ENCODE measurements at regions not wholly inside any gene's neighbourhood (a gene's known extent, or its start where the extent isn't known, plus 50 kb on each side); places are given as distances from the start of the nearest gene placed in this dataset.

DNA sequence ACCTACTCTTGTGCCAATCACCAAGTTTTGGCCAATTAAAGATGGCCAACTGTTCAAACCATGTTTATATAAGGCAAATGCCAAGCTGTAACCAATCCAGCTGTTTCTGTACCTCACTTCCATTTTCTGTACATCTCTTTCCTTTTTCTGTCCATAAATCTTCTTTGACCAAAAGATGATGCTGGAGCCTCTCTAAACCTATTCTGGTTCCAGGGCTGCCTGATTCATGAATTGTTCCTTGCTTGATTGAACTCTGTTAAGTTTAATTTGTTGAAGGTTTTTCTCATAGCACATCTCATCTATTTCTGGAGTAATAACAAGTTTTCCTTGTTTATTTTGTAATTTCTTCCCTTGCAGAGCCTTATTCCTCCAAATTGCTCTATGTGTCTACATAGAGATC, 115.3 kb upstream of the SMAD3 start:
- DNase-seq, result no peak

- DNase-seq, result no peak
Measured at GRCh38 chr15:66951531-66952320, 113.7 kb upstream of the SMAD3 start.

DNA sequence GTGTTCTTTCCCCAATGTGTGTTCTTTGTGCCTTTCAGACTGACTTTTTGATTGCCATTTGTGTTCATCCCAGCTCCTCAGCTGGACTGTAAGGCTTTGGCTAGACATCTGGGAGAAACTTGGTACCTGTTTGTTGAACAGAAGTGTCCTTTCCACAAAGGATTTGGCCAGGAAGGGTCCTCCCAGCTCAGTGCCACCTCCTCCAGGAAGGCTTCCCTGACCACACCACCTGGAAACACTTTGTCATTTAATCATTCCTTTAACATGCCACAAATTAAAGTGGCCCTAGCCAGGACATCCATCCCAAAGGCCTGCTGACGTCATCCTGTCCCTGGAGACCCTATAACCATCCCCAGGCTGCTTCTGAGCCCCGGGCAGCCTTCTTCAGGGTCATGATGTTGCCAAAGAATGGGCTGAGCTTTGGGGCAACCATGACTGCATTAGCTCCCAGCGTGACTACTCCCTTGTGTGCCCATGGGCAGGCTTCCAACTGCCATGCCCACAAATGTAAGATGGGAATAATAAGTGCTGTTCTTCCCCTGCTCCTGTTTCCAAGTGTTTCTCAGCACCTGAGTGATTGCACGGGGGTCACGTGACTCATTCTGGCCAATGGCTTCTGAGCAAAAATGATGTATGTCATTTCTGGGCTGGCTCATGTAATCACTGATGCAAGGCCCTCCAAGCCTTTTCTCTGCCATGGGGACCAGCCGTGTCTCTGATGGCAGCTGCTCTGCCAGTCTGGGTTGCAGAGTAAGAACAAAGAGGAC, 112.5 kb upstream of the SMAD3 start:
- DNase-seq, result no peak

GRCh38 chr15:66953523-66954229, 111.7 kb upstream of the SMAD3 start:
- no peak for DNase-seq

- DNase-seq, result no peak
Measured at GRCh38 chr15:66954601-66955000, 110.8 kb upstream of the SMAD3 start.

- peak; percentile 24 for DNase-seq
Measured at GRCh38 chr15:66955001-66955516, 110.3 kb upstream of the SMAD3 start.

- DNase-seq, result peak; percentile 90
Measured at GRCh38 chr15:66955871-66956585, 109.4 kb upstream of the SMAD3 start.

GRCh38 chr15:66956672-66957430, 108.6 kb upstream of the SMAD3 start:
- no peak for DNase-seq

GRCh38 chr15:66957431-66957720, 108.0 kb upstream of the SMAD3 start:
- DNase-seq, result no peak

DNA sequence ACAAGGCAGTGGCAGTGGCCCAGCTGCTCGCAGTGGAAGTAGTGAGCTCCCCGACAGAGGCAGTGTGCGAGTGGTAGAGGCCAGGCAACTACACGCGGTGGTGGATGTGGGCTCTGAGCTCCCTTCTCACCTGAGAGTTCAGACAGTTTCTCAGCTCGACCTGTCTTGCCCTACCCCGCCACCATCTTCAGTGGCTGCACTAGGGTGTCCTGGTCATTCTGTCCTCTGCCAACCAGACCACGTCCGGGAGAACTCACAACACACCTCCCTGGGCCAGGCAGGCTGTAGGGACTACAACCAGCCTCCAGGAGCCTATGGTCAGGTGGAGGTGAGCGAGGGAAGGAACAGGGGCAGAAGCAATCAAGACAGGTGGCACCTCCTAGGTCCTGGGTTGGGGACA, 106.3 kb upstream of the SMAD3 start:
- no peak for DNase-seq

- no peak for DNase-seq
Measured at GRCh38 chr15:66959875-66960274, 105.5 kb upstream of the SMAD3 start.

GRCh38 chr15:66960519-66960918, 104.9 kb upstream of the SMAD3 start:
- DNase-seq, result no peak

GRCh38 chr15:66961407-66961884, 104.0 kb upstream of the SMAD3 start:
- DNase-seq, result no peak

DNA sequence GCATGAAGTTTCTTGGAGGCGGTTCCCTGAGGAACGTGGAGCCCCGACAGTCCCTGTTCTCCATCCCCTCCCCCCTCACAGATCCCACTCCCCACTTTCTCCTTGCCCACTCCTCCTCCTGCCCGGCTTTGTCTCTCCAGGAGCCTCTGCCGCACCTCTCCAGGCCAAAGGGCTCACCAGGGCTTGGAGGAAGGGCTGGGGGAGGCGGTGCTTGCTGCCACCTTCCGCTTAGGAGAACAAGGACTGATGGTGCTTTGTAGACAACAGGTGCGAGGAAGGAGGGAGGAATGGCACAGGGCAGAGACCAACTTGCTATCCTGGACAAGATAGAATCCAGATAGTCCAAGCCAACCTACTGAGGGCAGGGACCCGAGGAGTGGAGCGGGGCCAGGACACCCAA, 103.5 kb upstream of the SMAD3 start:
- no peak for DNase-seq

DNA sequence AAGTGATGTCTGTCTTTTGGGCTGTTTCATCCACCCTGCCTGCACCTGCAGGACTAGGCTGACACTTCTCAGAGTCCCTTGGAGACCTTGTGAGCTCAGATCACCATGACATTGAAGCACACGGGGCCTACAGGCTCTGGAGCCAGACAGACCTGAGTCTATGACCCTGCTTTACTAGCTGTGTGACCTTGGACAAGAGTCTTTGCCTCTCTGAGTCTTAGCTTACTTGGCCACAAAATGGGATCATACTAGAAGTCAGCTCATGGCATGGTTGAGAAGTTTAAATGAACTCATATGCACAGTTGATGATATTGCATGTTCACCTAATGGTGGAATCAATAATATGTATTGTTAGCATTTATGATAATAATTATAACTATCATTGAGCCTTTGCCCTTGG, 102.9 kb upstream of the SMAD3 start:
- no peak for DNase-seq

DNA sequence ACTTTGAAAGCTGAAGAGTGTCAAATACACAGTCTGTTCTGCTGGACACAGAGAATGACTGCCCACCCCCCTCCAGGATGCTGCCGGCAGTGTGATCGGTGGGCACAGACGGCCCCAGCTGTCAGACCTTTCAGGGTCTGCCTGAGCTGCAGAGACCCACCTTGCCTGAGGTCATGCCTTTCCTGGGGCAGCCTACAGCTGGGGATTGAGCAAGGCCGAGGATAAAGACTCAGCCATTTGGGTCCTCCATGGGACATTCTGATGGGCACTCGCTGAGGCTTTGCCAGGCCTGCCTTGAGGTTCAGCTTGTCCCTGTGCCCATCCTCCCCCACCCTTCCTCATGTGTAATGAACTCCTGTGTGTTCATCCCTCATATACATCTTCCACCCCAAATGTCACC, 102.3 kb upstream of the SMAD3 start:
- DNase-seq, result no peak

- no peak for DNase-seq
Measured at GRCh38 chr15:66963710-66964109, 101.7 kb upstream of the SMAD3 start.

- DNase-seq, result no peak
Measured at GRCh38 chr15:66964111-66964738, 101.2 kb upstream of the SMAD3 start.

DNA sequence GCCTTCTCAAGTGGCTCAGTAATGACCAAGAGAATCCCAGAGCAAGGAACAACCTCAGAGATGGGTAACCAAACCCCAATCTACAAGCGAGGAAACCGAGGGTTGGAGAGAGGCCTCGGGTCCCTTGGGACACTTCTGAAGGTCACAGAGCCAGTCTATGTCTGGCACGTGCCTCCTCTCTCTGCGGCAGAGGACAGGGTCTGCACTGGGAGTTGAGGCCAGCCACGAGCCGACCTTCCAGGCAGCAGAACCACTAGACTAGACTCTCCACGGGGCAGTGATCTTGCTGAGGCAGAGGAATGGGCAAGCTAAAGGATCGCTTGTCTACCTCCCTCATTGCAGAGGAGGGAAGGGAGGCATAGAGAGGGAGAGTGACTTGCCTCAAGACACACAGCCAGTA, 100.6 kb upstream of the SMAD3 start:
- DNase-seq, result no peak

DNA sequence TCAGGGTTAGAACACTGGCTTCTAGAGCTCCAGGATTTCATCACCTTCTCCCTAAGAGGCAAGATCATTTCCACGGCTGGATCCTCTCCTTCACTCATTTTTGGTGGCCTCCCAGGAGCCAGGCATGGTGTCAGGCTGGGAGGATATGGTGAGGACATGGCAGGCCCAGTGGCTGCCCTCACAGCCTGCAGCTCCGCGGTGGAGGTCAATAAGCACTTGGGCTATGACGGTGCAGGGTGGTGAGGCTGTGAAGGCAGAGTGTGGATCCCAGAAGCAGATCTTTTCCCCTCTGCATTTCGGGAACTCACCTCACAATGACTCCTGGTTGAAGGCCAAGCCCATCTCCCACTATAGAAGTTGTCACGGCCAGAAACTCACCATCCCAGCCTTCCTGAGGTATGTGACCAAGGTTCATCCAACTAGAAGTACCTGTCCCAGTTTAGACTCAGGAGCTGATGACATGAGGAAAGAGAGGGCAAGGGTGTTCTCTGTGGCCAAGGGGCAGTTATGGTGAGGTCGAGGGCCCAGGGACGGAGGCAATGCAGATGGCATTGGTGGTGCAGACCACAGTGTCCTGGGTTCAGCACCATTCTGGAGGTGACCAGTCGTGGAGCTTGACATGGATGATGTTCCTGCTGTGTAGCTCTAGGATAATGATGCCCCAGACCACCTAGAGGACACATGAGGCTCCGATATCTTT, 100.1 kb upstream of the SMAD3 start:
- DNase-seq, result no peak

DNA sequence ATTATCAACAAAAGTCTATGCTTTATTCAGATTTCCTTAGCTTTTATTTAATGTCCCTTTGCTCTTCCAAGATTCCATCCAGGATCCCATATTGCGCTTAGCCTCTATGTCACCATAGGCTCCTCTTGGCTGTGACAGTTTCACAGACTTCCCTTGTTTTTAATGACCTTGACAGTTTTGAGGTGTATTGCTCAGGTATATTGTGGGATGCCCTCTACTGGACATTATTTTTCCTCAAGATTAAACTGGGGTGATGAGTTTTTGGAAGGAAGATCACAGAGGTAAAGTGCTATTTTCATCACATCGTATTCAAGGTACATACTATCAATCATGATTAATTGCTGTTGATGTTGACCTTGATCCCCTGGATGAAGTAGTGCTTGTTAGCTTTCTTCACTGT, 99.1 kb upstream of the SMAD3 start:
- peak; percentile 13 for DNase-seq
